ENCODE measurements at regions not wholly inside any gene's neighbourhood (a gene's known extent, or its start where the extent isn't known, plus 50 kb on each side); places are given as distances from the start of the nearest gene placed in this dataset.

DNA sequence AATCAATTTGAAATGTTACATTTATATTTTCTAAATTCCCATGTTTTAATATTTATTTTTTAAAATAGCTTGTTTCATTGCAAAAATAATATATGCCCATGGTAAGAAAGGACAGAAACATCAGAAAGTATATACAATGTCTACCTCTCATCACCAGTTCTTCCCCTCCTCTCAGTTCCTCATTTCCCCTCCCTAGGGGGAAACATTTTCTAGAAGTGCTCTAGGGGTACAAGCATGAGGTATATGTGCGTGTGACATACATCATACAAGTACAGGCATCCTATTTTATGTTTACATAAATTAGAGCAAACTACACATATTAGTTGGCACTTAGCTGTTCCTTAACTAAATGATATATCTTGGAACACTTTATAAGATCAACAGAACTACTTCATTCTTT, 189.3 kb upstream of the VEPH1 start:
- no peak overlapping the region for H3K4me2 ChIP-seq
- no peak overlapping the region for H3K4me3 ChIP-seq
- no peak for DNase-seq (ENCODE audit: low read depth in 1 of 2, low spot score in 1 of 2)
- ATAC-seq, result no peak
- no peak overlapping the region for H3K27ac ChIP-seq
- FAIRE-seq, result no peak
- 18% methylated on average over 1 of the region's 1 CpG for WGBS (ENCODE audit: missing lambda C conversion rate)
- H3K4me1 ChIP-seq, result no peaks in the 10 kb centered on the region
- ChIA-PET POLR2A (no interaction called here), CTCF (no interaction called here)
- TF ChIP-seq HEYL (CRISPR knock-in tag; IDR thresholded peaks at IDR 0.05) (no peak), MAX (IDR thresholded peaks at IDR 0.05) (no peak), BHLHE40 (IDR thresholded peaks at IDR 0.05; ENCODE audit: low read depth, low read length) (no peak)
- TF ChIP-seq, protein P1, sequence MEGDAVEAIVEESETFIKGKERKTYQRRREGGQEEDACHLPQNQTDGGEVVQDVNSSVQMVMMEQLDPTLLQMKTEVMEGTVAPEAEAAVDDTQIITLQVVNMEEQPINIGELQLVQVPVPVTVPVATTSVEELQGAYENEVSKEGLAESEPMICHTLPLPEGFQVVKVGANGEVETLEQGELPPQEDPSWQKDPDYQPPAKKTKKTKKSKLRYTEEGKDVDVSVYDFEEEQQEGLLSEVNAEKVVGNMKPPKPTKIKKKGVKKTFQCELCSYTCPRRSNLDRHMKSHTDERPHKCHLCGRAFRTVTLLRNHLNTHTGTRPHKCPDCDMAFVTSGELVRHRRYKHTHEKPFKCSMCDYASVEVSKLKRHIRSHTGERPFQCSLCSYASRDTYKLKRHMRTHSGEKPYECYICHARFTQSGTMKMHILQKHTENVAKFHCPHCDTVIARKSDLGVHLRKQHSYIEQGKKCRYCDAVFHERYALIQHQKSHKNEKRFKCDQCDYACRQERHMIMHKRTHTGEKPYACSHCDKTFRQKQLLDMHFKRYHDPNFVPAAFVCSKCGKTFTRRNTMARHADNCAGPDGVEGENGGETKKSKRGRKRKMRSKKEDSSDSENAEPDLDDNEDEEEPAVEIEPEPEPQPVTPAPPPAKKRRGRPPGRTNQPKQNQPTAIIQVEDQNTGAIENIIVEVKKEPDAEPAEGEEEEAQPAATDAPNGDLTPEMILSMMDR (IDR thresholded peaks at IDR 0.05), result no peak
- no peaks in the 10 kb centered on the region for H3K9me3 ChIP-seq

GRCh38 chr3:157683668-157684067, 180.5 kb upstream of the VEPH1 start:
- WGBS (ENCODE audit: missing lambda C conversion rate), result 24% methylated on average over 3 of the region's 3 CpGs
- TF ChIP-seq RAD21 (conservative IDR thresholded peaks at IDR 0.05 in 1 of 2, IDR thresholded peaks at IDR 0.05 in 1 of 2), result no peak
- no peak for TF ChIP-seq NPAS2 (CRISPR knock-in tag; IDR thresholded peaks at IDR 0.05; ENCODE audit: borderline replicate concordance)
- no peak for TF ChIP-seq FOSL2 (IDR thresholded peaks at IDR 0.05)
- TF ChIP-seq FOSL2 (CRISPR knock-in tag; IDR thresholded peaks at IDR 0.05), result no peak
- TF ChIP-seq PHF8 (IDR thresholded peaks at IDR 0.05; ENCODE audit: borderline replicate concordance, low read depth), result no peak
- TF ChIP-seq HOXA7 (CRISPR knock-in tag; IDR thresholded peaks at IDR 0.05), result no peak
- TF ChIP-seq SMC3 (IDR thresholded peaks at IDR 0.05), result no peak
- no peak for TF ChIP-seq NR3C1 (IDR thresholded peaks at IDR 0.05)
- no peak for TF ChIP-seq FOSB (CRISPR knock-in tag; IDR thresholded peaks at IDR 0.05)
- no peak for TF ChIP-seq JUNB (IDR thresholded peaks at IDR 0.05)
- TF ChIP-seq, protein P2, sequence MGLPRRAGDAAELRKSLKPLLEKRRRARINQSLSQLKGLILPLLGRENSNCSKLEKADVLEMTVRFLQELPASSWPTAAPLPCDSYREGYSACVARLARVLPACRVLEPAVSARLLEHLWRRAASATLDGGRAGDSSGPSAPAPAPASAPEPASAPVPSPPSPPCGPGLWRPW (IDR thresholded peaks at IDR 0.05), result no peak
- TF ChIP-seq MYC (IDR thresholded peaks at IDR 0.05; ENCODE audit: borderline replicate concordance, low read length), result no peak
- TF ChIP-seq HEYL (CRISPR knock-in tag; IDR thresholded peaks at IDR 0.05), result no peak
- no peak for TF ChIP-seq ELK1 (IDR thresholded peaks at IDR 0.05; ENCODE audit: low read depth, low read length)
- TF ChIP-seq PBX3 (IDR thresholded peaks at IDR 0.05), result no peak
- no peak for TF ChIP-seq ZSCAN20 (CRISPR knock-in tag; IDR thresholded peaks at IDR 0.05)
- no peak for TF ChIP-seq ZNF302 (CRISPR knock-in tag; IDR thresholded peaks at IDR 0.05)
- TF ChIP-seq RNF2 (IDR thresholded peaks at IDR 0.05; ENCODE audit: borderline replicate concordance, low read depth), result no peak
- no peak for TF ChIP-seq ESRRA (IDR thresholded peaks at IDR 0.05; ENCODE audit: borderline replicate concordance, low read length)
- no peak for TF ChIP-seq CBX2 (IDR thresholded peaks at IDR 0.05; ENCODE audit: borderline replicate concordance, low read depth)
- no peak for TF ChIP-seq HMGXB4 (CRISPR knock-in tag; IDR thresholded peaks at IDR 0.05; ENCODE audit: borderline replicate concordance)
- Histone ChIP-seq H3K9me3 (no peaks in the 10 kb centered on the region), H3K4me1 (no peaks in the 10 kb centered on the region), H3K27ac (no peak overlapping the region), H3K4me2 (no peak overlapping the region), H3K4me3 (no peak overlapping the region)
- CTCF ChIA-PET, result no interaction called here
- POLR2A ChIA-PET, result no interaction called here
- no peak for FAIRE-seq
- no peak for ATAC-seq
- DNase-seq (ENCODE audit: low read depth in 1 of 2, low spot score in 1 of 2), result no peak
